ENCODE measurements at regions not wholly inside any gene's neighbourhood (a gene's known extent, or its start where the extent isn't known, plus 50 kb on each side); places are given as distances from the start of the nearest gene placed in this dataset.

DNA sequence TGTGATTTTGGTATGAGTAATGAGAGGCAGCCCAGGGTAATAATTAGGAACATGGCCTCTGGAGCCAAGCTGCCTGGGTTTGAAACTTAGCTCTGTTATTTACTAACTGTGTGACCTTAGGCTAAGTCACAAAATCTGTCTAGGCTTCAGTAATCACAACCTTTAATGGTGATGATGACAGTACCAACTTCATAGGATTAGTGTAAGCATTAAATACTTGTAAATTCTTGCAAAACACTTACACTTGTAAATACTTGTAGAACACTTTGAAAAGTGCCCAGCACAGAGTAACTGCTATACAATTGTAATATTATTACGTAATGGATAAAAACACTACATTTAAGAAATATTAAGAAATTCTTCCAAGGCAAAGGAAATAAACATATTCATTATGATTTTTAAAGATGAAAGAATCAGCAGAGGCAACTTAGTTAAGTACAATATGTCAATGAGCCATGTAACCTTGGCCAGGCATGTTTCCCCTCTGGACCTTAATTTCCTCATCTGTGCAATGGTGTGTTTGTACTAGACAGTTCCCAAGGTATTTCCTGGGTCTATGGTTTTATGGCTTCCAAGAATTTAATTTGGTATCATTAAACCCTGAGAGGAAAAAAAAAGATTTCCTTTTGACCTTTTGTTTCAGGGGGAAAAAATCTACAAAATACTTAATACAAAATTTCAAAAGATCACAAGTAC, 628.5 kb upstream of the KLHL1 start:
- H3K9ac ChIP-seq (ENCODE audit: low read depth in 2 of 2, low read length in 2 of 2) = no peak overlapping the region
- no peak overlapping the region for H3K4me3 ChIP-seq
- no peaks in the 10 kb centered on the region for H3K36me3 ChIP-seq
- H3K27me3 ChIP-seq = no peaks in the 10 kb centered on the region
- H3K27ac ChIP-seq = no peak overlapping the region
- no peaks in the 10 kb centered on the region for H3K9me3 ChIP-seq
- H3K4me1 ChIP-seq = no peaks in the 10 kb centered on the region
- intact Hi-C loops (cut with DNase I) = no loop called here
- DNase-seq = no peak
- TF ChIP-seq, protein P1, sequence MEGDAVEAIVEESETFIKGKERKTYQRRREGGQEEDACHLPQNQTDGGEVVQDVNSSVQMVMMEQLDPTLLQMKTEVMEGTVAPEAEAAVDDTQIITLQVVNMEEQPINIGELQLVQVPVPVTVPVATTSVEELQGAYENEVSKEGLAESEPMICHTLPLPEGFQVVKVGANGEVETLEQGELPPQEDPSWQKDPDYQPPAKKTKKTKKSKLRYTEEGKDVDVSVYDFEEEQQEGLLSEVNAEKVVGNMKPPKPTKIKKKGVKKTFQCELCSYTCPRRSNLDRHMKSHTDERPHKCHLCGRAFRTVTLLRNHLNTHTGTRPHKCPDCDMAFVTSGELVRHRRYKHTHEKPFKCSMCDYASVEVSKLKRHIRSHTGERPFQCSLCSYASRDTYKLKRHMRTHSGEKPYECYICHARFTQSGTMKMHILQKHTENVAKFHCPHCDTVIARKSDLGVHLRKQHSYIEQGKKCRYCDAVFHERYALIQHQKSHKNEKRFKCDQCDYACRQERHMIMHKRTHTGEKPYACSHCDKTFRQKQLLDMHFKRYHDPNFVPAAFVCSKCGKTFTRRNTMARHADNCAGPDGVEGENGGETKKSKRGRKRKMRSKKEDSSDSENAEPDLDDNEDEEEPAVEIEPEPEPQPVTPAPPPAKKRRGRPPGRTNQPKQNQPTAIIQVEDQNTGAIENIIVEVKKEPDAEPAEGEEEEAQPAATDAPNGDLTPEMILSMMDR (IDR thresholded peaks at IDR 0.05) = no peak

GRCh38 chr13:70732611-70733010, 624.4 kb upstream of the KLHL1 start:
- no peak overlapping the region for H3K27ac ChIP-seq
- TF ChIP-seq, protein P1 (IDR thresholded peaks at IDR 0.05) = no peak
- intact Hi-C loops (cut with DNase I) = no loop called here

GRCh38 chr13:70729369-70729768, 621.1 kb upstream of the KLHL1 start:
- H3K9me3 ChIP-seq = no peaks in the 10 kb centered on the region
- H3K4me1 ChIP-seq = no peaks in the 10 kb centered on the region
- H3K27me3 ChIP-seq = no peaks in the 10 kb centered on the region
- TF ChIP-seq, protein P1 (IDR thresholded peaks at IDR 0.05) = no peak
- H3K27ac ChIP-seq = no peak overlapping the region
- DNase-seq = no peak
- H3K4me3 ChIP-seq = no peak overlapping the region
- H3K36me3 ChIP-seq = no peaks in the 10 kb centered on the region
- H3K9ac ChIP-seq (ENCODE audit: low read depth in 2 of 2, low read length in 2 of 2) = no peak overlapping the region
- intact Hi-C loops (cut with DNase I) = no loop called here

More at GRCh38 chr13:70732611-70733010, 624.4 kb upstream of the KLHL1 start:
- DNase-seq = no peak
- no peak overlapping the region for H3K4me3 ChIP-seq
- H3K27me3 ChIP-seq = no peaks in the 10 kb centered on the region
- no peak overlapping the region for H3K9ac ChIP-seq (ENCODE audit: low read depth in 2 of 2, low read length in 2 of 2)
- no peaks in the 10 kb centered on the region for H3K36me3 ChIP-seq
- no peaks in the 10 kb centered on the region for H3K9me3 ChIP-seq
- no peaks in the 10 kb centered on the region for H3K4me1 ChIP-seq

DNA sequence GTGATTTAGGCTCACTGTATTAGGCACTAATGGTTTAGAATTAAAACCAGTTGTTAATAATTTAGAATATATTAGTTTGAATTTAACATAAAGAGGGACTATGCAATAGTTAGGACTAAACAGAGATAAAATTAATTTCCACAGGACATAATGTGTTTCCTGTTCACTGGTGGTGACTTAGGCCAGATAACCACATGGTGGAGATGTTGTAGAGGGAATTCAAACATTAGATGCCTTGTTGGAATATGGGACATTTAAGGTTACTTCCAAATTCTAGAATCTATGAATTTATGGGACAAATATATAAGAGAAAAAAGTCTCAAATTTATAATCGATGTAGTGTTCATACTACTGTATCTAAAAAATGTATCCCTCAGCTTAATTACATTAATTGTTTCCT, 615.5 kb upstream of the KLHL1 start:
- TF ChIP-seq, protein P1 (IDR thresholded peaks at IDR 0.05) = no peak
- no peaks in the 10 kb centered on the region for H3K27me3 ChIP-seq
- intact Hi-C loops (cut with DNase I) = no loop called here
- no peaks in the 10 kb centered on the region for H3K9me3 ChIP-seq
- DNase-seq = no peak
- H3K4me3 ChIP-seq = no peak overlapping the region
- H3K36me3 ChIP-seq = no peaks in the 10 kb centered on the region
- H3K4me1 ChIP-seq = no peaks in the 10 kb centered on the region
- no peak overlapping the region for H3K9ac ChIP-seq (ENCODE audit: low read depth in 2 of 2, low read length in 2 of 2)
- H3K27ac ChIP-seq = no peak overlapping the region

- TF ChIP-seq, protein P1 (IDR thresholded peaks at IDR 0.05) = no peak
- no peak overlapping the region for H3K4me3 ChIP-seq
- no peaks in the 10 kb centered on the region for H3K4me1 ChIP-seq
- H3K27me3 ChIP-seq = no peaks in the 10 kb centered on the region
- intact Hi-C loops (cut with DNase I) = no loop called here
- no peak overlapping the region for H3K27ac ChIP-seq
- DNase-seq = no peak
- no peaks in the 10 kb centered on the region for H3K9me3 ChIP-seq
- H3K9ac ChIP-seq (ENCODE audit: low read depth in 2 of 2, low read length in 2 of 2) = no peak overlapping the region
- H3K36me3 ChIP-seq = no peaks in the 10 kb centered on the region
Measured at GRCh38 chr13:70720386-70720785, 612.1 kb upstream of the KLHL1 start.

Data from colonic mucosa (tissue), 4 donors.